ENCODE measurements at regions not wholly inside any gene's neighbourhood (a gene's known extent, or its start where the extent isn't known, plus 50 kb on each side); places are given as distances from the start of the nearest gene placed in this dataset.

DNA sequence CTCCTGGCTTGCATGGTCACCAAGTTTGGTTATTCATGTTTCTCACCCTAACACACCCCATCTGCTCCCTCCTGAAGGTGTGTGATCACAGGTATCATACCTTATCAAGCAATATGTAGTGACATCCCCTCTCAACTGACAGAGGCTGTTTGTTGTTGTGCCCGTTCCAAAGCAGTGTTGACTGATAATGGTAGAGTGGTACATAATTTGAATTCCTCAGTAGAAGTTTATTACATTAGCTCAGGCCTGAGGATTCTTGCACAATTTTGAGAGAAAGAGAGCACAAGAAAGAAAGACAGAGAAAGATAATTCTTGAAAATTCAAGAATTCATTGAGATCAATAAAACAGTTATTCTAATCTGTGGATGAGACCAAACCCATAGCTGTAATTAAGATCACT is 69.1 kb upstream of the SATB1 start:
- H2AK5ac ChIP-seq (ENCODE audit: low read depth, low read length) = no peak overlapping the region
- FAIRE-seq (no peak), DNase-seq (ENCODE audit: low read depth in 1 of 2, low spot score in 2 of 2) (no peak)
- no peak overlapping the region for H3K27ac ChIP-seq (ENCODE audit: low read depth, low read length)
- H3K23ac ChIP-seq (ENCODE audit: insufficient read length) = no peak overlapping the region
- no peak overlapping the region for H4K5ac ChIP-seq (ENCODE audit: insufficient read length, low read depth, low read length)
- no peak overlapping the region for H2BK120ac ChIP-seq (replicated peaks; ENCODE audit: low read depth, low read length)
- H4K20me1 ChIP-seq (replicated peaks in 1 of 2; ENCODE audit: control insufficient read depth in 1 of 2, insufficient read depth in 2 of 2, low read length in 2 of 2) = peaks cover 0 to 1% of the 10 kb centered on the region in 2 experiments
- no peaks in the 10 kb centered on the region for H3K23me2 ChIP-seq (ENCODE audit: low read depth, low read length)
- no peak overlapping the region for H4K8ac ChIP-seq (ENCODE audit: extremely low read depth, insufficient read depth, low read length)
- no peak overlapping the region for H3K56ac ChIP-seq (replicated peaks; ENCODE audit: insufficient read length, low read depth, low read length)
- no peak overlapping the region for H3K9ac ChIP-seq (replicated peaks in 1 of 4; ENCODE audit: extremely low read depth in 1 of 4, low read depth in 3 of 4, low read length in 3 of 4)
- H3K9me3 ChIP-seq (ENCODE audit: insufficient read depth in 2 of 2, low read depth in 1 of 2, low read length in 1 of 2) = no peaks in the 10 kb centered on the region
- H3K4me1 ChIP-seq (replicated peaks in 1 of 4; ENCODE audit: control insufficient read depth in 3 of 4, insufficient read depth in 4 of 4, low read length in 3 of 4) = peaks cover 0 to 7% (median 0%) of the 10 kb centered on the region in 4 experiments; a peak in 1 of 7 replicates
- no peak overlapping the region for H3K4me3 ChIP-seq (ENCODE audit: extremely low read depth in 1 of 4, insufficient read depth in 2 of 4, low read depth in 3 of 4, low read length in 4 of 4)
- no peaks in the 10 kb centered on the region for H3K79me1 ChIP-seq (ENCODE audit: low read depth, low read length)
- no peak overlapping the region for H2AFZ ChIP-seq (ENCODE audit: low read length)
- TF ChIP-seq, protein P1, sequence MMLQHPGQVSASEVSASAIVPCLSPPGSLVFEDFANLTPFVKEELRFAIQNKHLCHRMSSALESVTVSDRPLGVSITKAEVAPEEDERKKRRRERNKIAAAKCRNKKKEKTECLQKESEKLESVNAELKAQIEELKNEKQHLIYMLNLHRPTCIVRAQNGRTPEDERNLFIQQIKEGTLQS (IDR thresholded peaks at IDR 0.05; ENCODE audit: insufficient read depth, low read depth, low read length) = no peak
- no peak for TF ChIP-seq HDAC6 (IDR thresholded peaks at IDR 0.05; ENCODE audit: low read depth, low read length)
- H2BK15ac ChIP-seq (ENCODE audit: low read length) = no peak overlapping the region
- H3K79me2 ChIP-seq (ENCODE audit: control insufficient read depth in 1 of 2, insufficient read depth in 2 of 2, low read length in 2 of 2) = no peaks in the 10 kb centered on the region
- no peak overlapping the region for H2BK20ac ChIP-seq (ENCODE audit: low read length)
- ChIA-PET POLR2A (ENCODE audit: partially characterized antibody) (no interaction called here), CTCF (ENCODE audit: partially characterized antibody) (no interaction called here)
- peaks cover 0 to 1% (median 0%) of the 10 kb centered on the region in 4 experiments; a peak in 1 of 7 replicates for H3K27me3 ChIP-seq (replicated peaks in 1 of 4; ENCODE audit: control insufficient read depth in 3 of 4, extremely low read depth in 1 of 4, insufficient read depth in 3 of 4, low read length in 3 of 4)
- H3K14ac ChIP-seq (ENCODE audit: insufficient read length) = no peak overlapping the region
- no peak overlapping the region for H3K18ac ChIP-seq (ENCODE audit: extremely low read depth, low read length)
- H3K4ac ChIP-seq (replicated peaks; ENCODE audit: insufficient read length, low read depth, low read length) = no peak overlapping the region
- H3K4me2 ChIP-seq (ENCODE audit: insufficient read depth in 1 of 2, low read depth in 2 of 2, low read length in 2 of 2) = no peak overlapping the region
- H3K36me3 ChIP-seq (ENCODE audit: control insufficient read depth in 2 of 4, insufficient read depth in 4 of 4, low read length in 3 of 4) = no peaks in the 10 kb centered on the region
- no peak overlapping the region for H4K91ac ChIP-seq (replicated peaks; ENCODE audit: insufficient read length, low read length)
- 88% methylated on average over 1 of the region's 1 CpG; no CpG with 5 or more reads in 1 of the 2 experiments for WGBS, 2 experiments (ENCODE audit: extremely low coverage in 1 of 2, insufficient coverage in 1 of 2, insufficient read length in 1 of 2, insufficient replicate concordance in 2 of 2, low coverage in 1 of 2, low lambda C conversion rate in 2 of 2, missing lambda C conversion rate in 1 of 2)
- no peak overlapping the region for H2BK5ac ChIP-seq (ENCODE audit: low read depth, low read length)
- H2BK12ac ChIP-seq (ENCODE audit: low read depth, low read length) = no peak overlapping the region

Data from H1 (cell line).